Erythroblast (primary cell): ENCODE measurements at regions not wholly inside any gene's neighbourhood (a gene's known extent, or its start where the extent isn't known, plus 50 kb on each side); places are given as distances from the start of the nearest gene placed in this dataset.
"Not testable (repeated sequence)": the region's sequence is repeated elsewhere in the genome, so short reads cannot be mapped to it uniquely, and the experiment has no call there.

ENCODE experiments used
- GATA1 ChIP-seq: IDR thresholded peaks from 2 replicates; pipeline ENCODE4 v1.6.1; 2011; ENCODE audit warnings: low read depth, mild to moderate bottlenecking, control low read depth, low read length, moderate library complexity
- POLR2A ChIP-seq: IDR thresholded peaks from 2 replicates; pipeline ENCODE4 v1.6.1; 2011; ENCODE audit warnings: mild to moderate bottlenecking, low read length

DNA sequence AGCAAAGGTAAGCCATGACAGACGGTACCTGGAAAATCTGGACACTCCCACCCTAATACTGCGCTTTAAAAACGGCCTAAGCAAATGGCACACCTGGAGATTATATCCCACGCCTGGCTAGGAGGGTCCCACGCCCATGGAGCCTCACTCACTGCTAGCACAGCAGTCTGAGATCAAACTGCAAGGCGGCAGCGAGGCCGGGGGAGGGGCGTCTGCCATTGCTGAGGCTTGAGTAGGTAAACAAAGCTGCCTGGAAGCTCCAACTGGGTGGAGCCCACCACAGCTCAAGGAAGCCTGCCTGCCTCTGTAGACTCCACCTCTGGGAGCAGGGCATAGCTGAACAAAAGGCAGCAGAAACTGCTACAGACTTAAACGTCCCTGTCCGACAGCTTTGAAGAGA is 180.5 kb upstream of the PTGFR start:
- TF ChIP-seq POLR2A, GATA1: not testable (repeated sequence)
